ENCODE measurements at regions not wholly inside any gene's neighbourhood (a gene's known extent, or its start where the extent isn't known, plus 50 kb on each side); places are given as distances from the start of the nearest gene placed in this dataset.

GRCh38 chr1:73654714-73655113 lies 543.3 kb downstream of the LRRIQ3 start:
- DNase-seq (ENCODE audit: low spot score): no peak

GRCh38 chr1:73644198-73644597 lies 553.8 kb downstream of the LRRIQ3 start:
- DNase-seq (ENCODE audit: low spot score): no peak

- DNase-seq (ENCODE audit: low spot score): no peak
Observed at GRCh38 chr1:73639494-73639893, 558.5 kb downstream of the LRRIQ3 start.

- no peak for DNase-seq (ENCODE audit: low spot score)
Observed at GRCh38 chr1:73637264-73637663, 560.7 kb downstream of the LRRIQ3 start.

GRCh38 chr1:73635021-73635420 lies 563.0 kb downstream of the LRRIQ3 start:
- DNase-seq (ENCODE audit: low spot score): no peak

DNA sequence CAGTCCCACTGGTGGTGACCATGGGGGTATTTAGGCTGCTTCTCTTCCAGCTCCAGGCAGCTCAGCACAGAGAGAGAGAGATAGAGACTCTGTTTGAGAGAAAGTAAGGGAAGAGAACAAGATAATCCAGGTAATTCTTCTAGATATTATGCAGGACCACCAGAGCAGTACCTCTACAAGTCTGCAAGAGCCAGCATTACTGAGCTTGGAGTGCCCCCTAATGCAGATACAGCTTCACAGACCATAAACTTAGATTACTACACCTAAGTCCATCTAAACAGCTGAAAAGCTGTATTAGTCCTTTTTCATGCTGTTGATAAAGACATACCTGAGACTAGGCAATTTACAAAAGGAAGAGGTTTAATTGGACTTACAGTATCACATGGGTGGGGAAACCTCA lies 570.3 kb downstream of the LRRIQ3 start:
- no peak for DNase-seq (ENCODE audit: low spot score)

DNA sequence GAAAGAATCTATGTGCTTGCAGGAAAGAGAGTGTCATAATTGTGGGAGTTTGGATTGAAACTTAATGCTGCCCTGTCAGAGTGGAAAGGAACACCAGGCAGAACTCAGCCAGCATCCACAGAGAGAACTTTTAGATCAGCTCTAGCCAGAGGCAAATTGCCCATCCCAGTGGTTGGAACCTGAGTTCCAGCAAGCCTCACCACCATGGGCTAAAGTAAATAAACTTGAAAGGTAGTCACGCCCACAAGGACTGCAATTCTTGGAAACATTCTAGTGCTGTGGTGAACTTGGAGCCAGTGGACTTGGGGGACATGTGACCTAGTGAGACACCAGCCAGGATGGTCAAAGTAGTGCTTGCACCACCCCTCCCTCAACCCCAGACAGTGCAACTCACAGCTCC lies 571.6 kb downstream of the LRRIQ3 start:
- no peak for DNase-seq (ENCODE audit: low spot score)

DNA sequence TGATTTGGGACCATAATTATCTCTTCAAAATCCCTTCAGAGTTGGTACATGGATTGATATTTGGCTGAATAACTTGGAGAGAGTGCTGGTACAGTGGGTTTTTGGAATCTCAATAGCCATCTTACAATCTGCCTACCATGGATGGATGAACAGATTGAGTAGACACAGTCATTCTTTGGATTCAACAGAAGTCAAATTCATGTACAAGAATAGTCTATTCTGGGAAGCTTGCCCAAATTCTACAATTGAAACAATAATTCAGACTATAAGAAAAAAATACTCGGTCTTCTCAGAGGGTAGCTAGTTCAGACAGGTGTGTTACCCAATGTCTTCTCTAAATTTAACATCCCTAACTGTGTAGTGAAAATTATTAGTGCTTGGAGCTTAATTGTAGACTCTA lies 574.0 kb downstream of the LRRIQ3 start:
- no peak for DNase-seq (ENCODE audit: low spot score)

DNA sequence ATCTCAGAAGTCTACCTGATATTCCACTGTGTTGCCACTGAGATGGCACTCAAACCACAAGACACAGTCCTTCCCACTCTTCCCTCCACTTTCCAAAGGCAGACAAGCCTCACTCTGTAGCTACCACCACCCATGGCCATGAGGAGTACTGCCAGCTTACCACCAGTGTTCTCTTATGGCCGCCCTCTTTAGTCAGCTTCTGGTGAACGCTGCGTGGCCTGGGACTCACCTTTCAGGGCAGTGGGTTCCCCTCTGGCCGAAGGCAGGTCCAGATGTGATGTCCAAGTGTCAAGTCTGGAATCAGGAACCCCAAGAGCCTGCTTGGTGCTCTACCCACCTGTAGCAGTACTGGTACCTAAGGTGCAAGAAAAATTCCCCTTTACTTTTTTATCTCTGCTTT lies 580.8 kb downstream of the LRRIQ3 start:
- DNase-seq (ENCODE audit: low spot score): no peak

- DNase-seq (ENCODE audit: low spot score): no peak
Observed at GRCh38 chr1:73611681-73612080, 586.3 kb downstream of the LRRIQ3 start.

GRCh38 chr1:73604739-73605138 lies 593.2 kb downstream of the LRRIQ3 start:
- DNase-seq (ENCODE audit: low spot score): no peak

DNA sequence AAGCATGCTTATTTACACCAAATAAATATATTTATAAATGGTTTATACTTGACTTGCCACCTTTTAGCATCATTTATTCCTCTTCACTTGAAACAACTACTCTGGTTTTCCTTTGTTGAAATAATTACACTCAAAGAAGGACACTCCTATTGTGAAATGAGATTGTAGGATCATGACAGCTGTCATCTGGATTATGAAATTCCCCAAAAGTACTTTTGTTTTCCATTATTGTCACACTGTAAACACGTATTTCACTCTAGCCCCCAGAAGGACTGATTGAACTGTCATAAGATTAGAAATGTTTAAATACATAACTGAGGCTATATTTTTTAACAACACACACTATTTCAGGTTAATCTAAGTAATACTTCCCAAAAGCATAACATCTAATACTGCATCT lies 593.8 kb downstream of the LRRIQ3 start:
- no peak for DNase-seq (ENCODE audit: low spot score)

GRCh38 chr1:73593804-73594203 lies 604.2 kb downstream of the LRRIQ3 start:
- DNase-seq (ENCODE audit: low spot score): no peak

- DNase-seq (ENCODE audit: low spot score): peak; percentile 84
Observed at GRCh38 chr1:73593364-73593763, 604.6 kb downstream of the LRRIQ3 start.

DNA sequence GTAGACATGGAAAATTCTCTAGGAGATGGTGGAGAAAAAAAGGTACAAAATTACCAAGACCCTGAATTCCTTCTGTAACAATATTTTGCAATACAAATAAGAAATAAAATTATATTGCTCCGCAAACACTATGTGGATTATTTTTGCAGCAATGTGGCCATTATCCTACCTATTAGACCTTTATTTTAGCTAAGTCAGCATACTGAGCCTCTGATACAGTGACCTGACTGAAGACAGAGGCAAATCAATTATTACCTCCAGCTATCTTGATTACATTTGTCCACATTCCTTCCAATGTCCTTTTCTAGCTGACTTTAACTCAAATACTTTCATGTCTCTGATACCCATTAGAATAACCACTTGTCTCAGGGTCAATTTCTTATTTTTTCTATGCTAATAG lies 610.9 kb downstream of the LRRIQ3 start:
- DNase-seq (ENCODE audit: low spot score): no peak

DNA sequence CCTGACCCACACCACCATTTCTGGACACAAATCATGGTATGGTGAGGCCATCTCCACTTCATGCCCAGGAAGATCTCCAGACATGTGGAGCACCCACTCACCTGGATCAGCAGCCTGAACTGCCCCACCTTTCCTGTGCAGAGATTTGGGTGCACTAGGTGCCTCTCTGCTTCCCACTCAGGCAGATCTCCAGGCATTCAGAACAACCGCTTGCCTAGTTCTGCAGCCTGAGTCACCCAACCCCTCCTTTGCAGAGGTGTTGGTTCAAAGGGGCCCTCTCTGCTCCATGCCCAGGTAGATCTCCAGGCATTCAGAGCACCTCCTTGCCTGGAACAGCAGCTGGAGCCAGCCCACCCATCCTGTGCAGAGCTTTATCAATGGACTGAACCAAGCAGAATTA lies 620.8 kb downstream of the LRRIQ3 start:
- DNase-seq (ENCODE audit: low spot score): no peak

DNA sequence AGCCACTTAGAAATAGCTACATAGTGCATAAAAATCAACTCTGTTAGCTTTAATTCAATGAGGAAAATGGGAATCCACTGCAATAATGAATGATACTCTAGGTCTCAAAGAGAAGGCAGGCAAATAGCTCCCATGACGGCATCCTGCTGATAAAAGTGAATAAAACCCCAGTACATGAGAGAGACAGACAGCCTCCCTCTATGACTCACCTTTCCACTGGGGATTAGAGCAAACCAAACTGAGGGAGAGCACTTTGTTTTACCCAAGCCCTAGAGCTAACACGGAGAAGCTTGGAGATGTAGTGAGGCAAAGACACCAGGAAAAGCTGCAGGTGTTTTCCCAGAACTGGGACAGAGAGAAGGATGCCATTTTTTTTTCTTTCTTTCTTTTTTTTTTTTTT lies 621.9 kb downstream of the LRRIQ3 start:
- no peak for DNase-seq (ENCODE audit: low spot score)

- peak; percentile 5 for DNase-seq (ENCODE audit: low spot score)
Observed at GRCh38 chr1:73564294-73564693, 633.7 kb downstream of the LRRIQ3 start.

- no peak for DNase-seq (ENCODE audit: low spot score)
Observed at GRCh38 chr1:73556270-73556669, 641.7 kb downstream of the LRRIQ3 start.

DNA sequence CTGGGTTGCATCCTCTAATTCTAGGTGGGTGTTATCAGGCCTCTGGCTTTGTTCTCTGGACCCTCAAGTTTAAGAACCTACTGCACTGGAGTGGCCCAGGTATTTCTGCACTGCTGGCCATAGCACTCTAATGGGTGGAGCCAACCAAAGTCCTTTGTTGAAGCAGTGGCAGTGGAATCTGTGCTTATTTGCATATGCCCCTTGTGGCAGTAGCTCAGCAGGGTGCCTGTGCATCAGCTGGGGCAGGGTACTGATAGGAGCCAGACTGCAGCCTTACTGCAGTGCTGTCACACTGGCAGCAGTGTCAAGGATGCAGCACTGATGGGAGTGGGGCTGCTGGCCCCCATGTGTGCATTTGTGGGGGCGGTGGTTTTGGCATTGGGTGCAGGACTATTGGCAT lies 660.6 kb downstream of the LRRIQ3 start:
- DNase-seq (ENCODE audit: low spot score): no peak

- no peak for DNase-seq (ENCODE audit: low spot score)
Observed at GRCh38 chr1:73517603-73518191, 680.3 kb downstream of the LRRIQ3 start.

GRCh38 chr1:73516451-73516850 lies 681.5 kb downstream of the LRRIQ3 start:
- DNase-seq (ENCODE audit: low spot score): no peak

GRCh38 chr1:73511038-73511437 lies 686.9 kb downstream of the LRRIQ3 start:
- no peak for DNase-seq (ENCODE audit: low spot score)

GRCh38 chr1:73500154-73500553 lies 697.8 kb downstream of the LRRIQ3 start:
- DNase-seq (ENCODE audit: low spot score): no peak
